DOHH2 (cell line): ENCODE measurements at regions not wholly inside any gene's neighbourhood (a gene's known extent, or its start where the extent isn't known, plus 50 kb on each side); places are given as distances from the start of the nearest gene placed in this dataset.

Source experiments
- EZH2phosphoT487 ChIP-seq: fragments of 200-600 bp; sonication (generic); IDR thresholded peaks from 2 replicates; pipeline ENCODE4 v1.6.1; 2017; ENCODE audit warnings: borderline replicate concordance, mild to moderate bottlenecking, antibody characterized with exemption, low read length, moderate library complexity, mixed read lengths
- TF ChIP-seq, protein P1 (sequence below): fragments of 200-600 bp; sonication (generic); IDR thresholded peaks from one replicate; pipeline ENCODE4 v1.5.1; 2014; ENCODE audit warnings: antibody characterized with exemption, mild to moderate bottlenecking, low read depth, low read length; ENCODE audit not compliant: poor library complexity, severe bottlenecking

DNA sequence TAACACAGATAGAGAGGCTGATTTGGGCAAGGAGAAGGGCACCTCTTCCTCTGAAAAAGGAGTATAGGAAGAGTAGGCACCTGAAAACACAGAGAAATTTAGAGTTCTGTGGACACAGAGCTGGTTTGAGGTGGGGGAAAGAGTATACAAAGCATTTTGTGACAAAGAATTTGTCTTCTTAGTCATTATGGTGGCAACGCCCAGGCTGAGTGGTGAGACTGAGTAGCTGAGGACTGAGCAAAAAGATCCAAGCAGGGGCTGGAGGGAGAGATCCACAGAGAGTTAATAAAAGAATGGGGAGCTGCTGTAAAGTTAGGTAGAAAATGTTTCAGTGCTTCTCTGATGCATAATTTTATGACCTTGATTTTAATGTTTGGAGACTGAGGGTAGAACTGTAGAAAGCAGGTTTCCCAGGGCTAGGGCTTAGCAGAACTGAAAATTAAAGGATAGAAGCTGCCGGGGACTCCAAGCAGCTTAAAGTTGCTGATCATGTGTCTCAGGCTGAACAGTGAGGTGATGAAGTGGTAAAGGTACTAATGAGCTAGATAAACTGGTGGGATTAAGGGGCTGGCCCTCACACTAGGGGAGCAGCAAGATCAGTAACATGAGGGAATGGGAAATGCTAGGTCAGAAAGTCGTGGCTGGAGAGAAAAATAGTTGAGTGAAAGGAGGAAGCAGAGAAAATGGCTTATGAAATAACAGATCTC, 118.9 kb downstream of the CEP44 start:
- TF ChIP-seq, protein P1, sequence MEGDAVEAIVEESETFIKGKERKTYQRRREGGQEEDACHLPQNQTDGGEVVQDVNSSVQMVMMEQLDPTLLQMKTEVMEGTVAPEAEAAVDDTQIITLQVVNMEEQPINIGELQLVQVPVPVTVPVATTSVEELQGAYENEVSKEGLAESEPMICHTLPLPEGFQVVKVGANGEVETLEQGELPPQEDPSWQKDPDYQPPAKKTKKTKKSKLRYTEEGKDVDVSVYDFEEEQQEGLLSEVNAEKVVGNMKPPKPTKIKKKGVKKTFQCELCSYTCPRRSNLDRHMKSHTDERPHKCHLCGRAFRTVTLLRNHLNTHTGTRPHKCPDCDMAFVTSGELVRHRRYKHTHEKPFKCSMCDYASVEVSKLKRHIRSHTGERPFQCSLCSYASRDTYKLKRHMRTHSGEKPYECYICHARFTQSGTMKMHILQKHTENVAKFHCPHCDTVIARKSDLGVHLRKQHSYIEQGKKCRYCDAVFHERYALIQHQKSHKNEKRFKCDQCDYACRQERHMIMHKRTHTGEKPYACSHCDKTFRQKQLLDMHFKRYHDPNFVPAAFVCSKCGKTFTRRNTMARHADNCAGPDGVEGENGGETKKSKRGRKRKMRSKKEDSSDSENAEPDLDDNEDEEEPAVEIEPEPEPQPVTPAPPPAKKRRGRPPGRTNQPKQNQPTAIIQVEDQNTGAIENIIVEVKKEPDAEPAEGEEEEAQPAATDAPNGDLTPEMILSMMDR: no peak
- no peak for TF ChIP-seq EZH2phosphoT487
